ENCODE measurements at regions not wholly inside any gene's neighbourhood (a gene's known extent, or its start where the extent isn't known, plus 50 kb on each side); places are given as distances from the start of the nearest gene placed in this dataset.

DNA sequence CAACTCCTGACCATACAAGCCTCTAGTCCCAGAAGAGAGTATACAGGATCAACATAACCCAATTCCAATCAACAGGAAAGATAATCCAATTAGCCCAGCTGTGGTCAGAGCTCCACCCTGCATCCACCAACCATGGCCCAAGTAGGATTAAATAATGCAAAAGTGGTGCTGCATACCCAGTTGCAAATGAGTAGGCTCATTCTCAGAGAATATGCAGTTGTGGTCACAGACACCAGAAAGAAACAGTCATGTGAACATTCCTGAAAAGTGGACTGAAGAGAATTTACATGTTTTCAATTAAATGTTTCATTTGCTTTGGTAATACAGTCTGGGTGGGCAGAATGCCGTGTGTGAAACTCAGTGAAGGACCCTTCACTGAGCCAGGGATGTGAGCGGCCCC lies 167.2 kb upstream of the BMP4 start:
- TF ChIP-seq, protein P1, sequence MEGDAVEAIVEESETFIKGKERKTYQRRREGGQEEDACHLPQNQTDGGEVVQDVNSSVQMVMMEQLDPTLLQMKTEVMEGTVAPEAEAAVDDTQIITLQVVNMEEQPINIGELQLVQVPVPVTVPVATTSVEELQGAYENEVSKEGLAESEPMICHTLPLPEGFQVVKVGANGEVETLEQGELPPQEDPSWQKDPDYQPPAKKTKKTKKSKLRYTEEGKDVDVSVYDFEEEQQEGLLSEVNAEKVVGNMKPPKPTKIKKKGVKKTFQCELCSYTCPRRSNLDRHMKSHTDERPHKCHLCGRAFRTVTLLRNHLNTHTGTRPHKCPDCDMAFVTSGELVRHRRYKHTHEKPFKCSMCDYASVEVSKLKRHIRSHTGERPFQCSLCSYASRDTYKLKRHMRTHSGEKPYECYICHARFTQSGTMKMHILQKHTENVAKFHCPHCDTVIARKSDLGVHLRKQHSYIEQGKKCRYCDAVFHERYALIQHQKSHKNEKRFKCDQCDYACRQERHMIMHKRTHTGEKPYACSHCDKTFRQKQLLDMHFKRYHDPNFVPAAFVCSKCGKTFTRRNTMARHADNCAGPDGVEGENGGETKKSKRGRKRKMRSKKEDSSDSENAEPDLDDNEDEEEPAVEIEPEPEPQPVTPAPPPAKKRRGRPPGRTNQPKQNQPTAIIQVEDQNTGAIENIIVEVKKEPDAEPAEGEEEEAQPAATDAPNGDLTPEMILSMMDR (IDR thresholded peaks at IDR 0.05; ENCODE audit: control extremely low read depth in 1 of 3, insufficient read depth in 1 of 3, low read depth in 1 of 3, low read length in 3 of 3) = no peak
- no peak for TF ChIP-seq NRF1 (IDR thresholded peaks at IDR 0.05; ENCODE audit: low read depth, low read length)
- TF ChIP-seq CREB1 (IDR thresholded peaks at IDR 0.05) = no peak
